Colonic mucosa (tissue), 4 donors: ENCODE measurements at regions not wholly inside any gene's neighbourhood (a gene's known extent, or its start where the extent isn't known, plus 50 kb on each side); places are given as distances from the start of the nearest gene placed in this dataset.

Experiments used
- DNase-seq: peaks from one replicate; pipeline ENCODE4 v3.0.0-alpha.2; 2020
- H3K27ac ChIP-seq: fragments of 200-600 bp; one replicate; pipeline ENCODE4 v1.8.0; 2021
- H3K27me3 ChIP-seq: fragments of 200-600 bp; one replicate; pipeline ENCODE4 v1.8.0; 2021
- H3K36me3 ChIP-seq: fragments of 200-600 bp; one replicate; pipeline ENCODE4 v1.8.0; 2021
- H3K4me1 ChIP-seq: fragments of 200-600 bp; one replicate; pipeline ENCODE4 v1.8.0; 2021; ENCODE audit warnings: mild to moderate bottlenecking
- H3K4me3 ChIP-seq: fragments of 200-600 bp; one replicate; pipeline ENCODE4 v1.8.0; 2021
- H3K9ac ChIP-seq, 2 donors: one replicate each; pipeline ENCODE4 v1.7.0; 2013; ENCODE audit warnings: control low read depth in 2 of 2, low read depth in 2 of 2, low read length in 2 of 2
- H3K9me3 ChIP-seq: fragments of 200-600 bp; one replicate; pipeline ENCODE4 v1.8.0; 2021
- intact Hi-C: fragments of 100-400 bp; cut with DNase I; formaldehyde crosslinking; loops from one replicate; pipeline ENCODE4 v1.14.1; 2022
- TF ChIP-seq, protein P1 (sequence below): fragments of 200-600 bp; IDR thresholded peaks from one replicate; pipeline ENCODE4 v1.8.0; 2022; ENCODE audit warnings: antibody characterized with exemption, mild to moderate bottlenecking
- donor health status: healthy.
- donor health status: DM: no; HTN: no; CAD: no.
- donor health status: DM: no; HTN: no; CAD: no.

- H3K27me3 ChIP-seq, result no peaks in the 10 kb centered on the region
These were observed 354.8 kb downstream of the AKAIN1 start for GRCh38 chr18:4842287-4842686.

DNA sequence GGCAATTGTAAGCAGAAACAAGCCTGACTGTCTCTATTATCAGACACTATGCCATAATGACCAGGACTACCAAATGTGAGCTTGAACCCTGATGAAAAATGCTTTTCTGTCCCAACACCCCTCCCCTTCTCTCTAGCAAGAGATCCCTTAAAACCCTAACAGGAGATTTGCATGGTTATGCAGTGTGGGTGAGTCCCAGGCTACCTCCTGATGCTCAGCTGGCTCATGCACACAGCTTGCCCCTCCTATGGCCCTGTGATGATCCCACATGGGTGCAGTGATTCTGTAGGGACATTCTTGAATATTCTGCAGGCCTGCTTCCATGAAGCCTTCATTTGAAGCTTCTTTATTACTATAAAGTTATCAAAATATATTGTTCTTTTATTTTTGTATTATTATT lies 357.4 kb downstream of the AKAIN1 start:
- no peaks in the 10 kb centered on the region for H3K36me3 ChIP-seq
- no peak for DNase-seq
- intact Hi-C loops, result no loop called here
- H3K27ac ChIP-seq, result no peak overlapping the region
- no peaks in the 10 kb centered on the region for H3K27me3 ChIP-seq
- H3K4me3 ChIP-seq, result no peak overlapping the region
- TF ChIP-seq, protein P1, sequence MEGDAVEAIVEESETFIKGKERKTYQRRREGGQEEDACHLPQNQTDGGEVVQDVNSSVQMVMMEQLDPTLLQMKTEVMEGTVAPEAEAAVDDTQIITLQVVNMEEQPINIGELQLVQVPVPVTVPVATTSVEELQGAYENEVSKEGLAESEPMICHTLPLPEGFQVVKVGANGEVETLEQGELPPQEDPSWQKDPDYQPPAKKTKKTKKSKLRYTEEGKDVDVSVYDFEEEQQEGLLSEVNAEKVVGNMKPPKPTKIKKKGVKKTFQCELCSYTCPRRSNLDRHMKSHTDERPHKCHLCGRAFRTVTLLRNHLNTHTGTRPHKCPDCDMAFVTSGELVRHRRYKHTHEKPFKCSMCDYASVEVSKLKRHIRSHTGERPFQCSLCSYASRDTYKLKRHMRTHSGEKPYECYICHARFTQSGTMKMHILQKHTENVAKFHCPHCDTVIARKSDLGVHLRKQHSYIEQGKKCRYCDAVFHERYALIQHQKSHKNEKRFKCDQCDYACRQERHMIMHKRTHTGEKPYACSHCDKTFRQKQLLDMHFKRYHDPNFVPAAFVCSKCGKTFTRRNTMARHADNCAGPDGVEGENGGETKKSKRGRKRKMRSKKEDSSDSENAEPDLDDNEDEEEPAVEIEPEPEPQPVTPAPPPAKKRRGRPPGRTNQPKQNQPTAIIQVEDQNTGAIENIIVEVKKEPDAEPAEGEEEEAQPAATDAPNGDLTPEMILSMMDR, result no peak
- no peaks in the 10 kb centered on the region for H3K4me1 ChIP-seq
- no peak overlapping the region for H3K9ac ChIP-seq
- no peaks in the 10 kb centered on the region for H3K9me3 ChIP-seq

More at GRCh38 chr18:4842287-4842686, 354.8 kb downstream of the AKAIN1 start:
- TF ChIP-seq, protein P1, result no peak
- Histone ChIP-seq H3K9me3 (no peaks in the 10 kb centered on the region), H3K9ac (no peak overlapping the region), H3K27ac (no peak overlapping the region), H3K36me3 (no peaks in the 10 kb centered on the region), H3K4me1 (no peaks in the 10 kb centered on the region), H3K4me3 (no peak overlapping the region)
- DNase-seq, result no peak
- intact Hi-C loops, result no loop called here

DNA sequence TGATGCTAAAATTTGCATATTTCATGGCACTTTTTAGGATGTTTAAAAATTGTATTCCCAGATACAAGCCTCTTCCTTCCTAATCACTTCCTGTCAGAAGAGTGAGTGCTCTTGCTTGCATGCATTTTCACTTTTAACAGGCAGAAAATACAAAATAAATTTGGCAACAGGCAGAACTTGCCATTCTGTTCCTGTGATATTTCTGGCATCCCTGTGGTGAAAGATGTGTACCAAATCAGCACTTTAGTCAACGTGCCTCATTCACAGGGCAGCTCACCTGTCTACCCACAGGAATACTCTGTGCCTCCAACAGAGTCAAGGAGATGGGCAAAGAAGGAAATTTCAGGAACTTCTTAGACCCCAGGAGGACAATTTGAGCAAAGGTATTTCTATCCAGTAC lies 360.9 kb downstream of the AKAIN1 start:
- no peak overlapping the region for H3K9ac ChIP-seq
- H3K36me3 ChIP-seq, result no peaks in the 10 kb centered on the region
- no peaks in the 10 kb centered on the region for H3K9me3 ChIP-seq
- intact Hi-C loops, result no loop called here
- H3K27me3 ChIP-seq, result no peaks in the 10 kb centered on the region
- H3K27ac ChIP-seq, result no peak overlapping the region
- H3K4me3 ChIP-seq, result no peak overlapping the region
- H3K4me1 ChIP-seq, result no peaks in the 10 kb centered on the region
- TF ChIP-seq, protein P1, result no peak
- DNase-seq, result no peak

DNA sequence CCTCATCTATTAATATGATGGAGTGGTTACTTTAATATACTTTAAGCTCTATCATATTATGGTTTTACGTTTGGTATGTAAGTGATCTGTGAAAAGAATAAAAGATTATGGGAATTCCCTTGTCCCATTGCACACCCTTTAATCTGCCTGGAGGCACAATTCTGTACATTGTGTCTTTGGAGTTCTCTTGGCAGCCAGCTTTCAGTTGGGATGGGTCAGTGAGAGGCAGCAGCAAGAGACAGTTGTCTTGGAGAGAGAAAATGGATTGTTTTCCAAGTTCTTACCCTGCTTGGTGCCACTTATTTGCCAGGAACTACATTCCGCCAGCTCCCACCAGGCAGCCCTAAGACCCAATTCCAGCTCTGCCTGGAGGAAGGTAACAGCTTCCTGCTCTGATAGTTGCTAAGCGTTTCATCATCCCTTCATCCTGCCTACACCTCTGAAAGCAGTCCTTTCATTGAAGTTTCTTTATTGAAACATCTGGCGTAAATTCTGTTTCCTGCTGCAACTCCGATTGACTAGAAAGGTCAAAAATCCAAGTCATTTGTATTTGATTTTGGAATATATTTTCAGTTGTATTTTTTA lies 365.2 kb downstream of the AKAIN1 start:
- intact Hi-C loops, result no loop called here
- no peaks in the 10 kb centered on the region for H3K27me3 ChIP-seq
- no peaks in the 10 kb centered on the region for H3K36me3 ChIP-seq
- TF ChIP-seq, protein P1, result no peak
- H3K4me1 ChIP-seq, result no peaks in the 10 kb centered on the region
- H3K27ac ChIP-seq, result no peak overlapping the region
- DNase-seq, result no peak
- no peak overlapping the region for H3K9ac ChIP-seq
- no peak overlapping the region for H3K4me3 ChIP-seq
- no peaks in the 10 kb centered on the region for H3K9me3 ChIP-seq

DNA sequence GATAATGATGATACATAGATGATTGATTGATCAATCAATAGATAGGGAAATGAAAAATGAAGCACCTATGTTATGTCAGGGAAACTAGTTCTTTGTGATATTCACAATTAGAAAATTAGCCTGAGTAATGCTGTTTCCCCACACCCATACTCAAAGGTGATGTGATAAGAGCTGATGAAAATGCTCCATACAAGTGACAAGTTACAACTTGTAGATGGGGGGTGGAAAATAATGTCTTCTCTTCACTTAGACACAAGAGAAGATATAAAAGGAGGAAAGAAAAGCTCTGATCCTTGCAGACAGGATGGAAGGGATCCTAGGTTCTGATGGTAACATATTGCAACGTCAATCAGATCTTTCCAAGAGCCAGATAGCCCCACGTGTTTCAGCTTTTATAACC lies 365.9 kb downstream of the AKAIN1 start:
- TF ChIP-seq, protein P1, result no peak
- Histone ChIP-seq H3K27me3 (no peaks in the 10 kb centered on the region), H3K4me1 (no peaks in the 10 kb centered on the region), H3K9me3 (no peaks in the 10 kb centered on the region), H3K9ac (no peak overlapping the region), H3K4me3 (no peak overlapping the region), H3K27ac (no peak overlapping the region), H3K36me3 (no peaks in the 10 kb centered on the region)
- no peak for DNase-seq
- intact Hi-C loops, result no loop called here
